Femur (tissue), 1 donor: ENCODE measurements at regions not wholly inside any gene's neighbourhood (a gene's known extent, or its start where the extent isn't known, plus 50 kb on each side); places are given as distances from the start of the nearest gene placed in this dataset.
"Not testable (repeated sequence)": the region's sequence is repeated elsewhere in the genome, so short reads cannot be mapped to it uniquely, and the experiment has no call there.

Source experiments
- DNase-seq: peaks from one replicate; pipeline ENCODE4 v3.0.0-alpha.2; 2017

- peak; percentile 90 for DNase-seq
Measured at GRCh38 chr7:67625257-67625737, 628.7 kb downstream of the TYW1 start.

GRCh38 chr7:67631476-67631875, 634.8 kb downstream of the TYW1 start:
- no peak for DNase-seq

- no peak for DNase-seq
Measured at GRCh38 chr7:67635271-67635670, 638.6 kb downstream of the TYW1 start.

- no peak for DNase-seq
Measured at GRCh38 chr7:67636348-67637022, 639.9 kb downstream of the TYW1 start.

GRCh38 chr7:67637023-67637358, 640.4 kb downstream of the TYW1 start:
- DNase-seq, result no peak

- DNase-seq, result not testable (repeated sequence)
Measured at GRCh38 chr7:67642542-67642941, 645.9 kb downstream of the TYW1 start.

GRCh38 chr7:67644151-67644550, 647.5 kb downstream of the TYW1 start:
- no peak for DNase-seq

- DNase-seq, result no peak
Measured at GRCh38 chr7:67652937-67653336, 656.3 kb downstream of the TYW1 start.

GRCh38 chr7:67653856-67654454, 657.3 kb downstream of the TYW1 start:
- peak; percentile 28 for DNase-seq

- DNase-seq, result no peak
Measured at GRCh38 chr7:67654642-67655041, 658.0 kb downstream of the TYW1 start.

- DNase-seq, result no peak
Measured at GRCh38 chr7:67655168-67655567, 658.5 kb downstream of the TYW1 start.

GRCh38 chr7:67659091-67659490, 662.5 kb downstream of the TYW1 start:
- no peak for DNase-seq

GRCh38 chr7:67662804-67663203, 666.2 kb downstream of the TYW1 start:
- DNase-seq, result no peak

GRCh38 chr7:67663644-67664043, 667.0 kb downstream of the TYW1 start:
- no peak for DNase-seq

GRCh38 chr7:67666359-67666758, 669.7 kb downstream of the TYW1 start:
- DNase-seq, result not testable (repeated sequence)

GRCh38 chr7:67671006-67671548, 674.4 kb downstream of the TYW1 start:
- no peak for DNase-seq

GRCh38 chr7:67673861-67674260, 677.2 kb downstream of the TYW1 start:
- no peak for DNase-seq

GRCh38 chr7:67674862-67675261, 678.2 kb downstream of the TYW1 start:
- DNase-seq, result not testable (repeated sequence)

- DNase-seq, result no peak
Measured at GRCh38 chr7:67675971-67676370, 679.3 kb downstream of the TYW1 start.

GRCh38 chr7:67678419-67678818, 681.8 kb downstream of the TYW1 start:
- DNase-seq, result no peak

- no peak for DNase-seq
Measured at GRCh38 chr7:67683628-67684027, 687.0 kb downstream of the TYW1 start.

GRCh38 chr7:67690700-67691099, 694.1 kb downstream of the TYW1 start:
- DNase-seq, result no peak

GRCh38 chr7:67692425-67692824, 695.8 kb downstream of the TYW1 start:
- peak; percentile 17 for DNase-seq

GRCh38 chr7:67696124-67696523, 699.5 kb downstream of the TYW1 start:
- DNase-seq, result no peak

- DNase-seq, result no peak
Measured at GRCh38 chr7:67696878-67697277, 700.2 kb downstream of the TYW1 start.
